VCaP (cell line): ENCODE measurements at regions not wholly inside any gene's neighbourhood (a gene's known extent, or its start where the extent isn't known, plus 50 kb on each side); places are given as distances from the start of the nearest gene placed in this dataset.

ENCODE experiments used
- H3K27ac ChIP-seq: fragments of 450-650 bp; 2 replicates; pipeline ENCODE4 v1.5.1; 2017
- CTCF ChIP-seq: fragments of 450-650 bp; conservative IDR thresholded peaks from 2 replicates; pipeline ENCODE4 v1.5.1; 2017; ENCODE audit warnings: mild to moderate bottlenecking, moderate library complexity

DNA sequence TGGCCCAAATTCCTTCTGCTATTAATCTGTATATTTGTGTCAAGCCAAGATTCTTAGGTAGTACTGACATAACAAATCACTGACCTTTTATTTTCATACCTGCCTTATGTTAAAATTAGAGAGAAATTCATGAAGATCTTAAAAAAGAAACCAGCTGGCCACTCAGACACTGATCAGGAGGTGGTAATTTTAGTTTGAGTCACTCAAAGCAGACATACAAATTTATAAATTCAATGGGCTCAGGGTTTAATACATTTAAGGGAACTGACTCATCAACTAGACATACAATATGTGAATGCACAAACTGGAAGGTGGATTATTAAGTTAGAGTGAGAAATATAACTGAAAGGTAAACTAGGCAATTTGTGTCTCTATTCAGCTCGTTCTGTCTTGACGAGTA is 711.9 kb upstream of the EYS start:
- H3K27ac ChIP-seq = no peak overlapping the region

DNA sequence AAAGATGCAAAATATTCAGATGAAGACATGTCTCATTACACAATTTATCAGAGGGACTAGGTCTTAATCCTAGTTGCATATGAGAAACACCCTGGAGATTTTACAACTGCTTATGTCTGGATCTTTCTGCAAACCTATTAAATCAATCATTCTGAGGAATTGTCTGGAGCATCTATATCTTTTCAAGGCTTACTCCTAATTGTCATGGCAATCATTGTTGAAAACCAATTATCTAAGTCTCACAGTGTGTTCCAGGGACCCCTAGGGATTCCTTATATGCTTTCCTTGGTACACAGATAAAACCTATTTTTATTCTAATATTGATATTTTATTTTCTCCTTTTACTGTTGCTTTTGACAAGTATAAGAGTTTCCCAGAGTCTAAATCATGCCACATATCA is 696.9 kb upstream of the EYS start:
- no peak overlapping the region for H3K27ac ChIP-seq
- TF ChIP-seq CTCF = no peak

More for the DNA sequence above, 711.9 kb upstream of the EYS start:
- TF ChIP-seq CTCF = no peak

DNA sequence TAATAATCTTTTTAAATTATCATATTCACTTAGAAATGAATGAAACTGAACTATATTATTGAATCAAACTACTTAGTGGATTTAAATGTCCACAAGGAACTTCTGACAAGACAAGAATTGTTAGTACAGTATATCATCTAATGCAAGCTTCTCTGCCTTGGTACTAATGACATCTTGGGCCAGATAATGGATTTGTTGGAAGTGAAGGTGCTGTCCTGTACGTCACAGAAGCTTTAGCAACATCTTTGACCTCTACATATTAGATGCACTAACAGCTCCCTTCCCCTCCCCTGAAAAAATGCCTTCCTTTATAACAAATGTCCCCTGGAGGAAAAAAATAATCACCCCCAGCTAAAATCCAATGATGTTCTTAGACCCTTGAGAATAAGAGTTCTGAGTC is 695.8 kb upstream of the EYS start:
- no peak for TF ChIP-seq CTCF
- H3K27ac ChIP-seq = no peak overlapping the region

- TF ChIP-seq CTCF = no peak
These were observed 689.5 kb upstream of the EYS start for GRCh38 chr6:66396549-66396948.

GRCh38 chr6:66396145-66396544 is 689.1 kb upstream of the EYS start:
- TF ChIP-seq CTCF = no peak

More at GRCh38 chr6:66396549-66396948, 689.5 kb upstream of the EYS start:
- no peak overlapping the region for H3K27ac ChIP-seq

DNA sequence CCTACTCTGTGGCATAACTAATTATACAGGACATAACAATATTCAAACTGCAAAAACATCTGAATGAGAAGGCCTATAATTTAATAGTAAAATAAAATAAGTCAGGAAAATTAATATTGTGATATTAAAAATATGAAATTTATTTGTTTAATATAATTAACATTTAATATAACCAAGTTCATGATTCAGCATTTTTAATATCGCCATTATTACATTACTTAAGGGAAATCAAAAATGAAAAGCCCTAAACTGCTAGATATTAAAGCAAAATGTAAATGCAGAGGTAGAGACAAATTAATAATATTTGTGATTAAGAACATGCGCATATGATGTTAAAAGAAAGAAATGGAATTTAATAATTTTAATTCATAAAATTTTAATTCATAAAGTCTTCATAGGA is 683.4 kb upstream of the EYS start:
- TF ChIP-seq CTCF = no peak
- H3K27ac ChIP-seq = no peak overlapping the region

More at GRCh38 chr6:66396145-66396544, 689.1 kb upstream of the EYS start:
- H3K27ac ChIP-seq = no peak overlapping the region

DNA sequence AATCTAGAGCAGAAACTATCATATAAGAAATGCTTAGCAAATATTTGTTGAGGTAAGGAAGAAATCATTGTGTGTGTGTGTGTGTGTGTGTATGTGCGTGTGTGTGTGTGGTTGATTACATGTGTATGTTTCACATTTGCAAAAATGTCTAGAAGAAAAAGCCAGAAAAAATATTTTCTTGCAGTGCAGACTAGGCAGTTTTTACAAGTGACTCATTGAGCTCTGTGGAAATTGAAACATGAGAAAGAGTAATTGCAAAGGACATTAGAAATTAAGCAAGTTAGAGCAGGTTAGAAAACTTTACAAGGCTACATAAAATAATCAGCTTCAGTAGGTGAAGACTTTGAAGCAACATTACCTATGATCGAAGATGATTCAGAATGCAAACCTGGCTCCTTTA is 669.0 kb upstream of the EYS start:
- no peak for TF ChIP-seq CTCF
- H3K27ac ChIP-seq = no peak overlapping the region

GRCh38 chr6:66369407-66369806 is 662.4 kb upstream of the EYS start:
- TF ChIP-seq CTCF = no peak

More at GRCh38 chr6:66369407-66369806, 662.4 kb upstream of the EYS start:
- no peak overlapping the region for H3K27ac ChIP-seq
